HG03064 (cell line): ENCODE measurements at regions not wholly inside any gene's neighbourhood (a gene's known extent, or its start where the extent isn't known, plus 50 kb on each side); places are given as distances from the start of the nearest gene placed in this dataset.
"Not testable (repeated sequence)": the region's sequence is repeated elsewhere in the genome, so short reads cannot be mapped to it uniquely, and the experiment has no call there.

Source experiments
- ATAC-seq: cut with Tn5 transposase; IDR thresholded peaks from one replicate; pipeline ENCODE4 v1.9.1; 2021; ENCODE audit warnings: low read depth; ENCODE audit not compliant: unreplicated experiment

- no peak for ATAC-seq
Observed at GRCh38 chr21:39084073-39084472, 99.2 kb downstream of the PSMG1 start.

- no peak for ATAC-seq
Observed at GRCh38 chr21:39083377-39084008, 99.8 kb downstream of the PSMG1 start.

GRCh38 chr21:39082656-39083376 lies 100.4 kb downstream of the PSMG1 start:
- no peak for ATAC-seq

- no peak for ATAC-seq
Observed at GRCh38 chr21:39080366-39080765, 102.9 kb downstream of the PSMG1 start.

GRCh38 chr21:39079617-39080016 lies 103.6 kb downstream of the PSMG1 start:
- ATAC-seq: no peak

- no peak for ATAC-seq
Observed at GRCh38 chr21:39078322-39079065, 104.8 kb downstream of the PSMG1 start.

GRCh38 chr21:39077876-39078275 lies 105.4 kb downstream of the PSMG1 start:
- ATAC-seq: no peak

- ATAC-seq: no peak
Observed at GRCh38 chr21:39074508-39074907, 108.7 kb downstream of the PSMG1 start.

- ATAC-seq: no peak
Observed at GRCh38 chr21:39073717-39074116, 109.5 kb downstream of the PSMG1 start.

GRCh38 chr21:39073063-39073462 lies 110.2 kb downstream of the PSMG1 start:
- no peak for ATAC-seq

- no peak for ATAC-seq
Observed at GRCh38 chr21:39072468-39072867, 110.8 kb downstream of the PSMG1 start.

- ATAC-seq: no peak
Observed at GRCh38 chr21:39071623-39072214, 111.5 kb downstream of the PSMG1 start.

- ATAC-seq: not testable (repeated sequence)
Observed at GRCh38 chr21:39069856-39070255, 113.4 kb downstream of the PSMG1 start.

GRCh38 chr21:39066829-39067780 lies 116.1 kb downstream of the PSMG1 start:
- ATAC-seq: no peak

GRCh38 chr21:39065917-39066316 lies 117.3 kb downstream of the PSMG1 start:
- ATAC-seq: no peak

GRCh38 chr21:39064325-39065012 lies 118.8 kb downstream of the PSMG1 start:
- no peak for ATAC-seq

GRCh38 chr21:39063517-39063916 lies 119.7 kb downstream of the PSMG1 start:
- ATAC-seq: no peak

- no peak for ATAC-seq
Observed at GRCh38 chr21:39062196-39062595, 121.1 kb downstream of the PSMG1 start.

GRCh38 chr21:39061766-39062165 lies 121.5 kb downstream of the PSMG1 start:
- no peak for ATAC-seq
